Transverse colon (tissue), 4 donors: ENCODE measurements at regions not wholly inside any gene's neighbourhood (a gene's known extent, or its start where the extent isn't known, plus 50 kb on each side); places are given as distances from the start of the nearest gene placed in this dataset.

Experiments used
- EP300 ChIP-seq: sonication (generic); formaldehyde crosslinking; IDR thresholded peaks from one replicate; pipeline ENCODE4 v1.6.1; 2017; ENCODE audit warnings: antibody characterized with exemption, low read depth
- POLR2A ChIP-seq: fragments of 450-650 bp; IDR thresholded peaks from one replicate; pipeline ENCODE4 v1.6.1; 2016; ENCODE audit warnings: antibody characterized with exemption, mild to moderate bottlenecking, moderate library complexity
- POLR2AphosphoS5 ChIP-seq, 3 donors: sonication (generic); formaldehyde crosslinking; IDR thresholded peaks; one replicate each; pipeline ENCODE4 v1.6.1; 2016; ENCODE audit warnings: antibody characterized with exemption in 3 of 3
- TF ChIP-seq, protein P1 (sequence below), 5 experiments: fragments of 200-600 bp in 3 of 5; fragments of 450-650 bp in 2 of 5; sonication (generic) in 3 of 5; IDR thresholded peaks; 1 replicate in 2 of 5; 2 replicates in 3 of 5; pipeline ENCODE4 v1.5.1; 2016 to 2017; ENCODE audit warnings: antibody characterized with exemption in 5 of 5, inconsistent platforms in 3 of 5, mild to moderate bottlenecking in 2 of 5, moderate library complexity in 1 of 5

DNA sequence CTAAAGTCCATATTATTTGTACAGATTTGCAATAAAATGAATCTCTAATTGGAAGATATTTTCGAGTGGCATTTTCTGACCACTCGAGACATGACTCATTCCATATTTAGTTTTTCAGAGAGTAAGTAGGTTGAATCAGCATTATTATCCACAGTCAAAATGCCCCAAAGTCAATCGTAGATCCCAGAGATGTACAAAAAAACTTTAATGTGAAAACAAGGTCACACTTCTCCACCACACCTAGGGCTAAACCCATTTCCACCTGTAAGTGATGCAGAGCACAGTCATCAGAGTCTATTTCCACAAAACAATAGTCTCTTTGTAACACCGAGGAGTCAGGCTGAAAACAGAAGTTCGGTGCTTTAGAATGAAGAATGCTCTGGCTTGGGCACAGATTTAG is 117.1 kb upstream of the TENM3 start:
- TF ChIP-seq POLR2AphosphoS5 (IDR thresholded peaks at IDR 0.05) (no peak), POLR2A (no peak), EP300 (no peak)
- TF ChIP-seq, protein P1, sequence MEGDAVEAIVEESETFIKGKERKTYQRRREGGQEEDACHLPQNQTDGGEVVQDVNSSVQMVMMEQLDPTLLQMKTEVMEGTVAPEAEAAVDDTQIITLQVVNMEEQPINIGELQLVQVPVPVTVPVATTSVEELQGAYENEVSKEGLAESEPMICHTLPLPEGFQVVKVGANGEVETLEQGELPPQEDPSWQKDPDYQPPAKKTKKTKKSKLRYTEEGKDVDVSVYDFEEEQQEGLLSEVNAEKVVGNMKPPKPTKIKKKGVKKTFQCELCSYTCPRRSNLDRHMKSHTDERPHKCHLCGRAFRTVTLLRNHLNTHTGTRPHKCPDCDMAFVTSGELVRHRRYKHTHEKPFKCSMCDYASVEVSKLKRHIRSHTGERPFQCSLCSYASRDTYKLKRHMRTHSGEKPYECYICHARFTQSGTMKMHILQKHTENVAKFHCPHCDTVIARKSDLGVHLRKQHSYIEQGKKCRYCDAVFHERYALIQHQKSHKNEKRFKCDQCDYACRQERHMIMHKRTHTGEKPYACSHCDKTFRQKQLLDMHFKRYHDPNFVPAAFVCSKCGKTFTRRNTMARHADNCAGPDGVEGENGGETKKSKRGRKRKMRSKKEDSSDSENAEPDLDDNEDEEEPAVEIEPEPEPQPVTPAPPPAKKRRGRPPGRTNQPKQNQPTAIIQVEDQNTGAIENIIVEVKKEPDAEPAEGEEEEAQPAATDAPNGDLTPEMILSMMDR (IDR thresholded peaks at IDR 0.05) = no peak
